ENCODE measurements at regions not wholly inside any gene's neighbourhood (a gene's known extent, or its start where the extent isn't known, plus 50 kb on each side); places are given as distances from the start of the nearest gene placed in this dataset.

DNA sequence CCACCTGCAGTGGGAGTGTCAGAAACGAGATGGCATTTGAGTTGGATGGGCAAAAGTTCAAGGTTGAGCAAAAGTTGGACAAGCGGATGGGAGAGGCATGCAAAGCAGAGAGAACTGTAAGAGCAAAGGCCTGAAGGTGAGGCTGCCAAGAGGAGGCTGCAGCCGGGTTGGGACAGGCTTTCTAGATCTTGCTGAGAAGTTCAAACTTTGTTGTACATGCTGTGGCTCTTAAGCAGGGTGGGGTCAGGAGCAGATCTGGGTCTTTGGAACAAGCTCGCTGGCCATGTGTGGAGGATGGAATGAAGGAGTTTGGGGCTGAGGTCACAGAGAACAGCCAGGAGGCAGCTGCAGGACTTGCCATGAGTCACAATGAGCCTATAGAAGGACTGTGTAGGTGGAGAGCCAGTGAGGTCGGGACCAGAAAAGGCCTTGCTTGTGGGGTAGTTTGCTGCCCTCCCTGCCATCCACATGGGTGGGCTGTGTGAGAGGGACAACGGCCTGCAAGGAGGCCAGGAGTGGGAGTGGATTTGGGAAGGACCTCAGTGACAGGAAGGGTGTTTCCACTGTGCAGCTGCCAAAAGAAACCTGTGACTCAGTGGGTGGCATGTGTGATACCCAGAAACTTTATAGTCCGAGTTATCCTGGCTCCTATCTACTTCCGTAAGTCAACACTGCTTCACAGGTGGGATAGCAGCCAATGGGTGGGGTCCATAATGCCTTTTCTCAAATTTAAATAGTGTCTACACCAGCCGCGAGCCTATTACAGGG lies 210.4 kb downstream of the MID1IP1 start:
- peaks cover 9% of the 10 kb centered on the region for H3K4me1 ChIP-seq (ENCODE audit: control insufficient read depth, insufficient read depth, low read length, unreplicated experiment)
- no peak overlapping the region for H2AFZ ChIP-seq (ENCODE audit: low read length, unreplicated experiment)
- H3K27me3 ChIP-seq (ENCODE audit: insufficient read depth, low read length): no peaks in the 10 kb centered on the region
- H3K4me3 ChIP-seq (ENCODE audit: low read depth, low read length): no peak overlapping the region
- H3K36me3 ChIP-seq (ENCODE audit: insufficient read depth, low read length): no peaks in the 10 kb centered on the region
- H3K79me2 ChIP-seq (ENCODE audit: control insufficient read depth, insufficient read depth, low read length, unreplicated experiment): no peaks in the 10 kb centered on the region
- H3K27ac ChIP-seq (ENCODE audit: low read depth, low read length): no peak overlapping the region

DNA sequence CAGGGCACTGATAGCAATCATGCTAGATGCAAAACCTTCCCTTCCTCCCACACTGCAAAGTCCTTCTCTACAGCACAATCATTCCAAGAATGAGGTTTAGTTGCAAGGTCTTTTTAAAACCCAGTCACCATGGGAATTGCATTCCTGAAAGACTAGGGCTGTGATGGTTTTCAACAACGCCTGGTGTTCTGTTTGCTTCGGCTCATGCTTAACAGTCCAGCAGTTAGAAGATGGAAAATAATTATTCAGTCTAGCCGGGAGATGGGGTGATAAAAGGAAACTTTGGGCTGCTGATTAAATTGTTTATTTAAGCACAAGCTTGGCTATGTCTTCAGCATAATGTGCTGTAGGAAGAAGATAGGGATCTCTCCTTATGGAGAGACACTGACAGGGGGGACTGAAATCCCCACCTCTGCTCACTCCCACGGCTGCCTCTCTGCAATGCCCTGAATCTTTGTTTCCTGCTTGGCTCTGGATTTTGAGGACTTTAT lies 211.4 kb downstream of the MID1IP1 start:
- no peaks in the 10 kb centered on the region for H3K27me3 ChIP-seq (ENCODE audit: insufficient read depth, low read length)
- H3K36me3 ChIP-seq (ENCODE audit: insufficient read depth, low read length): no peaks in the 10 kb centered on the region
- peaks cover 9% of the 10 kb centered on the region for H3K4me1 ChIP-seq (ENCODE audit: control insufficient read depth, insufficient read depth, low read length, unreplicated experiment)
- H3K79me2 ChIP-seq (ENCODE audit: control insufficient read depth, insufficient read depth, low read length, unreplicated experiment): no peaks in the 10 kb centered on the region
- no peak overlapping the region for H3K27ac ChIP-seq (ENCODE audit: low read depth, low read length)
- H2AFZ ChIP-seq (ENCODE audit: low read length, unreplicated experiment): no peak overlapping the region
- no peak overlapping the region for H3K4me3 ChIP-seq (ENCODE audit: low read depth, low read length)

DNA sequence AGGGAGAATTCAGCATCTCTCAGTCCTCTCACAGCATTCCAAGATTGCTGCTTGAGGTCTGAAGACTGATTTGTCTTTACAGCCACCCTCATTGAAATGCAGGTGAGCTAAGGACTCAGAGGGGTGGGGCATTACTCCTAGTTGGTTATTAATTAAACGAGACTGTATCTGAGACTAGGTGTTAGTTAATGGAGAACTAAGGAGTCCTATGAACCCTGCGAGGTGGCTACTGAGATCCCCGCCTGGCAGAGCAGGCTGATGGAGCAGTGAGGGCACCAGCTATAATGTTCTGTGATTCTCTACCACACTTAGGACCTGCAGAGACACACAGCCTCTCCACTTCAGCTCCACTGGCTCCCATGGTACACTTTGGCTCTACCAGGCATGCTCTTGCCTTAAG lies 215.3 kb downstream of the MID1IP1 start:
- Histone ChIP-seq H3K36me3 (ENCODE audit: insufficient read depth, low read length) (no peaks in the 10 kb centered on the region), H2AFZ (ENCODE audit: low read length, unreplicated experiment) (no peak overlapping the region), H3K4me3 (ENCODE audit: low read depth, low read length) (no peak overlapping the region), H3K27ac (ENCODE audit: low read depth, low read length) (no peak overlapping the region), H3K79me2 (ENCODE audit: control insufficient read depth, insufficient read depth, low read length, unreplicated experiment) (no peaks in the 10 kb centered on the region), H3K27me3 (ENCODE audit: insufficient read depth, low read length) (no peaks in the 10 kb centered on the region), H3K4me1 (ENCODE audit: control insufficient read depth, insufficient read depth, low read length, unreplicated experiment) (peaks cover 9% of the 10 kb centered on the region)

DNA sequence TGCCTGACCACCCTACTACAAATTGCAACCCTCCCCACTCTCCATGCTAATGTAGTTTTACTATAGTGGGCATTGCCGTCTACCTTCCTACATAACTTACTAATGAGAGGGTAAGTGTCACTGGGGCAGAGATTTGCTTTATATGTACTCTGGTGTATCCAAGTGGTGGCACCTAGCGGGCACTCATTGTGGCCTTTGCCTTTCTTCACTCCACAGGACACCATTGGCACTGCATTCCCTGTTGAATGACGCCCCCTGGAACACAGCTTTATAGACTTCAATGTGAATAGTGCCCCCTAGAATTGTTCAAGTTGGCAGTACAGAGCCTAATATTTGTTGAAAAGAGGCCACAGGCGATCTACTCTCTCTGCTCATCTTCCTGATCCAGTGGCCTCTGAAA lies 215.8 kb downstream of the MID1IP1 start:
- Histone ChIP-seq H3K79me2 (ENCODE audit: control insufficient read depth, insufficient read depth, low read length, unreplicated experiment) (no peaks in the 10 kb centered on the region), H2AFZ (ENCODE audit: low read length, unreplicated experiment) (no peak overlapping the region), H3K27ac (ENCODE audit: low read depth, low read length) (no peak overlapping the region), H3K27me3 (ENCODE audit: insufficient read depth, low read length) (no peaks in the 10 kb centered on the region), H3K4me3 (ENCODE audit: low read depth, low read length) (no peak overlapping the region), H3K4me1 (ENCODE audit: control insufficient read depth, insufficient read depth, low read length, unreplicated experiment) (peaks cover 4% of the 10 kb centered on the region), H3K36me3 (ENCODE audit: insufficient read depth, low read length) (no peaks in the 10 kb centered on the region)

DNA sequence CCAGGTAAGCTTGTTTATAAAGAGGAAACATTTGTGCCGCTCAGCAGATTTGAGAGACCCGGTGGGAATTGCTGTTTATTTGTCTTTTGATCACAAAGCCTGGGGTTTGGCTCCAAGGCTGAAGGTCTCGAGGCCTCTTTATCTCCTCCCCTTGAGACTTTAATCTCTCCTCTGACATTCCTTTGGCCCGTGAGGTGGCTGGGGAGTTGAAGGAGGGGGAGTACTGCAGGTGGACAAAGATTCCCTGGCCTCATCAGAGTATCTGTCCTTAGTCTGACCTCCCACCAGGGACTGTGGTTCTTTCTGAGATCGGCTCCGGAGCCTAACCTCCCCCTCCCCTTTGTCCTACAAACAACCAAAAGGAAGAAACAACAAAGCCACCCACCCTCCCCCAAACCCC lies 216.5 kb downstream of the MID1IP1 start:
- no peak overlapping the region for H3K27ac ChIP-seq (ENCODE audit: low read depth, low read length)
- H2AFZ ChIP-seq (ENCODE audit: low read length, unreplicated experiment): no peak overlapping the region
- no peaks in the 10 kb centered on the region for H3K79me2 ChIP-seq (ENCODE audit: control insufficient read depth, insufficient read depth, low read length, unreplicated experiment)
- H3K4me1 ChIP-seq (ENCODE audit: control insufficient read depth, insufficient read depth, low read length, unreplicated experiment): no peaks in the 10 kb centered on the region
- no peaks in the 10 kb centered on the region for H3K27me3 ChIP-seq (ENCODE audit: insufficient read depth, low read length)
- H3K4me3 ChIP-seq (ENCODE audit: low read depth, low read length): no peak overlapping the region
- no peaks in the 10 kb centered on the region for H3K36me3 ChIP-seq (ENCODE audit: insufficient read depth, low read length)

DNA sequence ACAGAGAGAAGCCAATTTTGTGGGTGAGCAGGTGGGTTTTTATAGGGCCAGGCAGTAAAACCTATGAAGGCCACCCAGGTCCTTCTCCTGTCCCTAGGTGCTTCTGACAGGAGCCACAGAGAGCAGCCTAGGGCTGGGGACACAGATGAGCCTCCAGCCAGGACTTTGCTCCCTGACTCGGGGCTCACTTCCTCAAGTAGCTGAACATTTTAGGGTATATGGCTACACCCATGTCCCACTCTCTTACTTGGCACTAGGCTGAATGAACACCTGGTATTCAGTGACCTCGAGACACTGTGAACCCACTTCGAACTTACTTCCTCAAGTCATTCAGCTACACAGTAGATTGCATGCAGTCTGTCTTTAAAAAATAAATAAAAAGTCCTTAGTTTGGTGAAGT lies 217.3 kb downstream of the MID1IP1 start:
- Histone ChIP-seq H3K27me3 (ENCODE audit: insufficient read depth, low read length) (no peaks in the 10 kb centered on the region), H3K4me3 (ENCODE audit: low read depth, low read length) (no peak overlapping the region), H3K4me1 (ENCODE audit: control insufficient read depth, insufficient read depth, low read length, unreplicated experiment) (no peaks in the 10 kb centered on the region), H3K79me2 (ENCODE audit: control insufficient read depth, insufficient read depth, low read length, unreplicated experiment) (no peaks in the 10 kb centered on the region), H3K27ac (ENCODE audit: low read depth, low read length) (no peak overlapping the region), H3K36me3 (ENCODE audit: insufficient read depth, low read length) (no peaks in the 10 kb centered on the region), H2AFZ (ENCODE audit: low read length, unreplicated experiment) (no peak overlapping the region)

DNA sequence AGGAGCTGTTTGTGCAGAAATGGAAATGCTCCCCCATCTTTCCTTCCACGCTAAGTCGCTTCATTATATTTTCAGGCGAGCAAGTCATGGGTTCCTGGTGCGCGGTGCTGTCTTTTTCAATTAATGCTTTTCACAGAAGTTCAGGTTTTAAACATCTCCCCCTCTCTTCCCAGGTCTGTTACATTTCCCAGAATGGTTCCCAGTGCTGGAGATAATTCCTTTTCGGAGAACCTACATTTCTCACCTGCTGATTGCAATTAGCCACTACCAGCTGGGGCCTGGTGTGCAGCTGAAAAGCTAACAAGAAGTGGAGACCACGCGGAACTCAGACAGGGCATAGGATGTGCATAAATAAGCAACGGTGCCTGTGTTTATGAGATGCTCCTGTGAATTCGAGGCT lies 217.8 kb downstream of the MID1IP1 start:
- Histone ChIP-seq H3K4me1 (ENCODE audit: control insufficient read depth, insufficient read depth, low read length, unreplicated experiment) (no peaks in the 10 kb centered on the region), H3K36me3 (ENCODE audit: insufficient read depth, low read length) (no peaks in the 10 kb centered on the region), H3K27me3 (ENCODE audit: insufficient read depth, low read length) (no peaks in the 10 kb centered on the region), H2AFZ (ENCODE audit: low read length, unreplicated experiment) (no peak overlapping the region), H3K27ac (ENCODE audit: low read depth, low read length) (no peak overlapping the region), H3K4me3 (ENCODE audit: low read depth, low read length) (no peak overlapping the region), H3K79me2 (ENCODE audit: control insufficient read depth, insufficient read depth, low read length, unreplicated experiment) (no peaks in the 10 kb centered on the region)

DNA sequence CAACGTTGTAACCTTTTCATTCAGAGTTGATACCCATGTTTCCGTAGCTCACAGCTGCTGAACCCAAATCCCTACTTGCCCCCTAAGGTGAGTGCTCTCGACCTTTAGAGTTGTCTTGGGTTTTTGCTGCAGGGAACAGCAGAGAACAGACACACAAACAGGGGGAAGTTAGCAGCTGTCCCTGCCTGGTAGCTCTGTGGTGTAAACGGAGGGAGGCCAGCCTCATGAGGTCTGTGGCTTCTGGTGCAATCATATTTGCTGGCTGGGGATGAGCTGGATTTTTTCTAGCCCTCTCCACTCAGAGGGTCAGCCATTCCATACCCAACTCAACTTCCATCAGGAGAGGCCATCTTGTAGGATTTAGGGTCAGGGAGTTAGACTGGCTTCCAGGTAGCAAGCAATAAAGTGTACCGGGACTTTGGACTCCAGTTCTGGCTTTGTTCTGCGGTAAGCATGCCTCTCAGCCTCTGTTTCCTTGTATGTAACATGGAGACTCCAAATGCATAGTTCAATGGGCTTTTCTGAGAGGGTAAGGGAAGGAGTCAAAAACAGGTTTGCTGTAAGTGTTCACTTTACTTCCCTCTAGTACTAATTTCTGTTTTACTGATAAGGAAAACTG lies 218.9 kb downstream of the MID1IP1 start:
- no peak overlapping the region for H2AFZ ChIP-seq (ENCODE audit: low read length, unreplicated experiment)
- no peak overlapping the region for H3K27ac ChIP-seq (ENCODE audit: low read depth, low read length)
- H3K4me1 ChIP-seq (ENCODE audit: control insufficient read depth, insufficient read depth, low read length, unreplicated experiment): no peaks in the 10 kb centered on the region
- H3K79me2 ChIP-seq (ENCODE audit: control insufficient read depth, insufficient read depth, low read length, unreplicated experiment): no peaks in the 10 kb centered on the region
- no peaks in the 10 kb centered on the region for H3K27me3 ChIP-seq (ENCODE audit: insufficient read depth, low read length)
- no peak overlapping the region for H3K4me3 ChIP-seq (ENCODE audit: low read depth, low read length)
- no peaks in the 10 kb centered on the region for H3K36me3 ChIP-seq (ENCODE audit: insufficient read depth, low read length)

DNA sequence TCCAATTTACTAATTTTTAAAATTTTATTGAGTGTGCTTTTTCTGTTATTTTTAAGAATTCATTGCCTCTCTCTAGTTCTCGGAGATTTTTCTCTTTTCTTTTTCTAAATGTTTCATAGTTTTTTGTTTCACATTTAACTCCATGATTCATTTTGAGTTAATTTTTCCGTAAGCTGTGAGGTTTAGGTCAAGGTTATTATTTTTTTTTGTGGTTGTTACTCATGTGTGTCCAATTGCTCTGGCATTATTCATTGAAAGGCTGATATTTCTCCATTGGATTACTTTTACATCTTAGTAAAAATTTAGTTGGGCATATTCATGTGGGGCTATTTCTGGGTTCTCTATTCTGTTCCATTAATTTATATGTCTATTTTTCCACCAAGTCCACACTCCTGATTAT lies 220.8 kb downstream of the MID1IP1 start:
- no peaks in the 10 kb centered on the region for H3K27me3 ChIP-seq (ENCODE audit: insufficient read depth, low read length)

DNA sequence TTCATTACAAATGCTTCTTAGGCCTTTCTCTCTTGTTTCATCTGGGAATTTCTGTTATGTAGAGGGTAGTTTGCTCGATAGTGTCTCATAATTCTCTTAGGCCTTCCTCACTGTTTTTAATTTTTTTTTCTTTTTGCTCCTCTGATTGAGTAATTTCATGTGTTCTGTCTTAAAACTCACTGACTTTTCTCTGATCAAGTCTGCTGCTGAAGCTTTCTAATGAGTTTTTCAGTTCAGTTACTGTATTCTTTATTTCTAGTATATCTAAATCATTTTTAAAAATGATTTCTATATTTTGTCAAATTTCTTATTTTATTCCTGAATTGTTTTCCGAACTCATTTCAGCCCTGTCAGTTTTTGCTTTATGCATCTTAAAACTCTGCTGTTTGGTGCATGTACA lies 228.0 kb downstream of the MID1IP1 start:
- Histone ChIP-seq H3K36me3 (ENCODE audit: insufficient read depth, low read length) (no peaks in the 10 kb centered on the region), H3K27me3 (ENCODE audit: insufficient read depth, low read length) (no peaks in the 10 kb centered on the region), H3K4me3 (ENCODE audit: low read depth, low read length) (no peak overlapping the region), H3K27ac (ENCODE audit: low read depth, low read length) (no peak overlapping the region), H3K79me2 (ENCODE audit: control insufficient read depth, insufficient read depth, low read length, unreplicated experiment) (no peaks in the 10 kb centered on the region), H3K4me1 (ENCODE audit: control insufficient read depth, insufficient read depth, low read length, unreplicated experiment) (no peaks in the 10 kb centered on the region), H2AFZ (ENCODE audit: low read length, unreplicated experiment) (no peak overlapping the region)

More for the DNA sequence above, 220.8 kb downstream of the MID1IP1 start:
- Histone ChIP-seq H3K79me2 (ENCODE audit: control insufficient read depth, insufficient read depth, low read length, unreplicated experiment) (no peaks in the 10 kb centered on the region), H3K4me3 (ENCODE audit: low read depth, low read length) (no peak overlapping the region), H3K36me3 (ENCODE audit: insufficient read depth, low read length) (no peaks in the 10 kb centered on the region), H3K27ac (ENCODE audit: low read depth, low read length) (no peak overlapping the region), H3K4me1 (ENCODE audit: control insufficient read depth, insufficient read depth, low read length, unreplicated experiment) (no peaks in the 10 kb centered on the region), H2AFZ (ENCODE audit: low read length, unreplicated experiment) (no peak overlapping the region)

DNA sequence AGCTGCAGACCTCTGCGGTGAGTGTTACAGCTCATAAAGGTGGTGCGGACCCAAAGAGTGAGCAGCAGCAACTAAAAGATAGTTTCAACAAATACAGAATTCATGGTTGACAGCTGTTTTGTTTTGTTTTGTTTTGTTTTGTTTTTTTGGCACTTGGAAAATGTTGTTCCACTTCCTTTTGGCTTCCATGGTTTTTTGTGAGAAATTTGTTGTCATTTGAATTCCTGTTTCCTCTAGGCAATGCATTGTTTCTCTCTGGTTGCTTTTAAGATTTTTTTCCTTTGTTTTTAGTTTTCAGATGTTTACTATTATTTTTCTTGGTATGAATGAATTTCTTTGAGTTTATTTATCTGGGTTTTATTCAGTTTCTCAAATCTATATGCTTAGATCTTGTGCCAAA lies 229.4 kb downstream of the MID1IP1 start:
- H3K27me3 ChIP-seq (ENCODE audit: insufficient read depth, low read length): no peaks in the 10 kb centered on the region
- no peak overlapping the region for H2AFZ ChIP-seq (ENCODE audit: low read length, unreplicated experiment)
- H3K27ac ChIP-seq (ENCODE audit: low read depth, low read length): no peak overlapping the region
- H3K4me1 ChIP-seq (ENCODE audit: control insufficient read depth, insufficient read depth, low read length, unreplicated experiment): no peaks in the 10 kb centered on the region
- H3K4me3 ChIP-seq (ENCODE audit: low read depth, low read length): no peak overlapping the region
- no peaks in the 10 kb centered on the region for H3K79me2 ChIP-seq (ENCODE audit: control insufficient read depth, insufficient read depth, low read length, unreplicated experiment)
- H3K36me3 ChIP-seq (ENCODE audit: insufficient read depth, low read length): no peaks in the 10 kb centered on the region
